Upper lobe of left lung (tissue), 4 donors: ENCODE measurements at regions not wholly inside any gene's neighbourhood (a gene's known extent, or its start where the extent isn't known, plus 50 kb on each side); places are given as distances from the start of the nearest gene placed in this dataset.

Source experiments
- CTCF ChIP-seq, 6 experiments: fragments of 450-650 bp in 4 of 6; fragments of 200-600 bp in 2 of 6; sonication (generic) in 2 of 6; IDR thresholded peaks; one replicate each; pipeline ENCODE4 v1.5.1; 2016 to 2019; ENCODE audit warnings: antibody characterized with exemption in 6 of 6
- POLR2A ChIP-seq, 4 donors: fragments of 450-650 bp; IDR thresholded peaks; one replicate each; pipeline ENCODE4 v1.5.1; 2016 to 2017; ENCODE audit warnings: antibody characterized with exemption in 4 of 4, mild to moderate bottlenecking in 2 of 4

DNA sequence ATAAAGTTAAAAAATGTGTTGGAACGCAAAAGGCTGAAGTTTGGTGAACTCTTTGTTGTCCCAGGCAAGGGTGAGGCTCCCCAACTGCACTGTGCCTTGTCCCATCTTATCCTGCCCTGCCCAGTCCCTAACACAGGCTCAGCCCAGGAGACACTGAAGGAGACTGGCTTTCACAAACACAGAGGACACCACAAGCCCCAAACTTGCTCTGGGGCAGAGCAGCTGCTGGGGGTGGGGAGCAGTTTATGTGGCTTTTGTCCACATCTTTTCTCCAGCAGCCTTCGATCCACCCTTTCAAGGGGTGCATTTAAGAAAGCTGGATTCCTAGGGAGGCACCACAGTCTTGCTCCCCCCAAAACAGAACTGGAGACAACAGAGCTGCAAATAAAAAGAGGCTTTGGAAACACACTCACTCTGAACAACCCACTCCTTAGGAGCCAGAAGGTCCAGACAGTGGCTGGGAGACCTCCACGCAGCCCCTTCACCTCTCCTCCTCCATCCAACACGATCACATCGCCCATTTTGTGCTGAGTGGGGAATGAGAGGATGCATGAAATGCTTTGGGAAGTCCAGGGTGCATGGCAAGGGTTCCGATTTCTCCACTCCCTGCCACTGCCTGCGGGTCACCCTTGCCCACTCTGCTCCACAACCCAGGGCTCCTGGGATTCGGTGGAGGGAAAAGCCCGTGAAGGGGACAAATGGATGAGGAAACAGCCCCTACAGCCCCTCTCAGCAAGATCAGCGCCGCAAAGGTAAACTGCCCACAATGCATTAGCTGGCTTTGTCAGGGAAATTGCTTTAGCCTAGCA, 260.5 kb upstream of the TLE3 start:
- TF ChIP-seq CTCF (IDR thresholded peaks at IDR 0.05) (no peak), POLR2A (IDR thresholded peaks at IDR 0.05) (no peak)
